Transverse colon (tissue), 4 donors: ENCODE measurements at regions not wholly inside any gene's neighbourhood (a gene's known extent, or its start where the extent isn't known, plus 50 kb on each side); places are given as distances from the start of the nearest gene placed in this dataset.

Experiments used
- EP300 ChIP-seq: sonication (generic); formaldehyde crosslinking; IDR thresholded peaks from one replicate; pipeline ENCODE4 v1.6.1; 2017; ENCODE audit warnings: antibody characterized with exemption, low read depth
- POLR2A ChIP-seq: fragments of 450-650 bp; IDR thresholded peaks from one replicate; pipeline ENCODE4 v1.6.1; 2016; ENCODE audit warnings: antibody characterized with exemption, mild to moderate bottlenecking, moderate library complexity
- POLR2AphosphoS5 ChIP-seq, 3 donors: sonication (generic); formaldehyde crosslinking; IDR thresholded peaks; one replicate each; pipeline ENCODE4 v1.6.1; 2016; ENCODE audit warnings: antibody characterized with exemption in 3 of 3
- TF ChIP-seq, protein P1 (sequence below), 5 experiments: fragments of 200-600 bp in 3 of 5; fragments of 450-650 bp in 2 of 5; sonication (generic) in 3 of 5; IDR thresholded peaks; 1 replicate in 2 of 5; 2 replicates in 3 of 5; pipeline ENCODE4 v1.5.1; 2016 to 2017; ENCODE audit warnings: antibody characterized with exemption in 5 of 5, inconsistent platforms in 3 of 5, mild to moderate bottlenecking in 2 of 5, moderate library complexity in 1 of 5

- no peak for TF ChIP-seq POLR2A
- TF ChIP-seq, protein P1, sequence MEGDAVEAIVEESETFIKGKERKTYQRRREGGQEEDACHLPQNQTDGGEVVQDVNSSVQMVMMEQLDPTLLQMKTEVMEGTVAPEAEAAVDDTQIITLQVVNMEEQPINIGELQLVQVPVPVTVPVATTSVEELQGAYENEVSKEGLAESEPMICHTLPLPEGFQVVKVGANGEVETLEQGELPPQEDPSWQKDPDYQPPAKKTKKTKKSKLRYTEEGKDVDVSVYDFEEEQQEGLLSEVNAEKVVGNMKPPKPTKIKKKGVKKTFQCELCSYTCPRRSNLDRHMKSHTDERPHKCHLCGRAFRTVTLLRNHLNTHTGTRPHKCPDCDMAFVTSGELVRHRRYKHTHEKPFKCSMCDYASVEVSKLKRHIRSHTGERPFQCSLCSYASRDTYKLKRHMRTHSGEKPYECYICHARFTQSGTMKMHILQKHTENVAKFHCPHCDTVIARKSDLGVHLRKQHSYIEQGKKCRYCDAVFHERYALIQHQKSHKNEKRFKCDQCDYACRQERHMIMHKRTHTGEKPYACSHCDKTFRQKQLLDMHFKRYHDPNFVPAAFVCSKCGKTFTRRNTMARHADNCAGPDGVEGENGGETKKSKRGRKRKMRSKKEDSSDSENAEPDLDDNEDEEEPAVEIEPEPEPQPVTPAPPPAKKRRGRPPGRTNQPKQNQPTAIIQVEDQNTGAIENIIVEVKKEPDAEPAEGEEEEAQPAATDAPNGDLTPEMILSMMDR (IDR thresholded peaks at IDR 0.05) = no peak
- no peak for TF ChIP-seq POLR2AphosphoS5 (IDR thresholded peaks at IDR 0.05)
- no peak for TF ChIP-seq EP300
Measured at GRCh38 chr17:5955764-5956163, 114.4 kb upstream of the WSCD1 start.
